T-cell (primary cell): ENCODE measurements at regions not wholly inside any gene's neighbourhood (a gene's known extent, or its start where the extent isn't known, plus 50 kb on each side); places are given as distances from the start of the nearest gene placed in this dataset.
"Not testable (repeated sequence)": the region's sequence is repeated elsewhere in the genome, so short reads cannot be mapped to it uniquely, and the experiment has no call there.

Source experiments
- ATAC-seq, 4 experiments: fragments of 200-7000 bp in 3 of 4; fragments of 150-1000 bp in 1 of 4; cut with Tn5 transposase; replicated peaks in 1 of 4; 1 replicate in 3 of 4; 2 replicates in 1 of 4; pipeline ENCODE4 v1.10.0; 2021; ENCODE audit warnings: moderate library complexity in 3 of 4, mild to moderate bottlenecking in 2 of 4, moderate number of reproducible peaks in 1 of 4
- CTCF ChIA-PET, 2 donors: fragments of 300-600 bp; sonication (Branson Sonifier 250); formaldehyde crosslinking; loops; one replicate each; lab custom pipeline; 2022; ENCODE audit warnings: antibody characterized with exemption in 2 of 2; lab: Charles Lee
- POLR2A ChIA-PET, 2 donors: fragments of 300-600 bp; sonication (Branson Sonifier 250); formaldehyde crosslinking; loops; one replicate each; lab custom pipeline; 2022; ENCODE audit warnings: antibody characterized with exemption in 2 of 2; lab: Charles Lee
- DNase-seq, 35 experiments: peaks; one replicate each; pipeline versions ENCODE4 v3.0.0 to v3.0.0-alpha.2; 2013 to 2023
- H3K27ac ChIP-seq: one replicate; pipeline ENCODE4 v1.5.1; 2013; ENCODE audit warnings: low read length
- H3K27me3 ChIP-seq, 2 experiments: replicated peaks in 1 of 2; 1 replicate in 1 of 2; 2 replicates in 1 of 2; pipeline versions ENCODE4 v1.6.1 to v1.7.0; 2013; ENCODE audit warnings: low read length in 1 of 2, mixed read lengths in 1 of 2; ENCODE audit not compliant: control insufficient read depth in 2 of 2, insufficient read depth in 2 of 2; ENCODE audit errors: extremely low read depth in 1 of 2
- H3K36me3 ChIP-seq, 2 donors: 1 replicate in 1 of 2; 2 replicates in 1 of 2; pipeline versions ENCODE4 v1.6.1 to v1.7.0; 2013; ENCODE audit warnings: low read length in 1 of 2; ENCODE audit not compliant: control insufficient read depth in 2 of 2, insufficient read depth in 1 of 2; ENCODE audit errors: extremely low read depth in 1 of 2
- H3K4me1 ChIP-seq, 2 experiments: 1 replicate in 1 of 2; 2 replicates in 1 of 2; pipeline versions ENCODE4 v1.6.1 to v1.7.0; 2013; ENCODE audit warnings: low read length in 2 of 2, mixed read lengths in 1 of 2; ENCODE audit not compliant: insufficient read depth in 2 of 2, control insufficient read depth in 1 of 2; ENCODE audit errors: extremely low read depth in 1 of 2
- H3K4me3 ChIP-seq, 2 donors: 1 replicate in 1 of 2; 2 replicates in 1 of 2; pipeline versions ENCODE4 v1.5.1 to v1.7.0; 2013; ENCODE audit warnings: mild to moderate bottlenecking in 2 of 2, low read length in 1 of 2, moderate library complexity in 1 of 2; ENCODE audit not compliant: control insufficient read depth in 1 of 2; ENCODE audit errors: extremely low read depth in 1 of 2
- H3K9me3 ChIP-seq: 2 replicates; pipeline ENCODE4 v1.7.0; 2013
- H3K27ac Mint-ChIP-seq, 2 donors: one replicate each; pipeline ENCODE4 v1.8.0; 2020 to 2021; ENCODE audit warnings: mild to moderate bottlenecking in 2 of 2, mixed read lengths in 2 of 2
- H3K27me3 Mint-ChIP-seq, 2 donors: one replicate each; pipeline ENCODE4 v1.8.0; 2021 to 2022; ENCODE audit warnings: mixed read lengths in 2 of 2
- H3K36me3 Mint-ChIP-seq: one replicate; pipeline ENCODE4 v1.8.0; 2021; ENCODE audit warnings: mixed read lengths
- H3K4me1 Mint-ChIP-seq, 3 donors: one replicate each; pipeline ENCODE4 v1.8.0; 2020 to 2022; ENCODE audit warnings: mixed read lengths in 3 of 3, mild to moderate bottlenecking in 1 of 3
- H3K4me3 Mint-ChIP-seq, 3 donors: one replicate each; pipeline ENCODE4 v1.8.0; 2020 to 2022; ENCODE audit warnings: mild to moderate bottlenecking in 3 of 3, mixed read lengths in 3 of 3, moderate library complexity in 3 of 3
- H3K9me3 Mint-ChIP-seq, 3 donors: one replicate each; pipeline ENCODE4 v1.8.0; 2020 to 2022; ENCODE audit warnings: mixed read lengths in 3 of 3
- WGBS: methylation state at CpG from one replicate; pipeline ENCODE4 v1.1.5; 2013; ENCODE audit warnings: missing lambda C conversion rate; ENCODE audit not compliant: insufficient coverage; 5-methylcytosine and 5-hydroxymethylcytosine counted together

DNA sequence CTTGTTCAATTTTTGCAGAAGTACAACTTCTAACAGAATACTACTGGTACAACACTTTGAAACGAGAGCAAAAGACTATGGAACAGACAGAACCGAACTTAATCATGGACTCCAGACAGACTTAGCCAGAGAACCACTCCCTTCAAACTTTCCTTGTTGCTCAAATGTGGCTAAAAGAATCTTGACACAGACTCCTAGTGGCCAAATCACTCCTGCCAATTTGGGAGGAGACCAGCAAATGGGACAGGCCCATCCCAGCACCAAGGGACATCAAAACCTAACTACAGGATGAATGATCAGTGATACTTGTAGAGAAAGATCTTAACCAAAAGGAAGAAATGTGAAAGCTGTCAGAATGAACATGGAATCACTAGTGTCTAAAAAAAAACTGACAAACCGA, 154.0 kb downstream of the MATN1 start:
- Histone ChIP-seq H3K4me1 (no peaks in the 10 kb centered on the region), H3K9me3 (no peaks in the 10 kb centered on the region), H3K4me3 (no peak overlapping the region), H3K36me3 (no peaks in the 10 kb centered on the region), H3K27ac (no peak overlapping the region), H3K27me3 (peaks cover 0 to 18% of the 10 kb centered on the region in 2 experiments)
- Mint-ChIP-seq H3K4me3 (no peak overlapping the region), H3K36me3 (no peaks in the 10 kb centered on the region), H3K4me1 (no peaks in the 10 kb centered on the region), H3K27ac (no peak overlapping the region), H3K27me3 (peaks cover 23 to 36% of the 10 kb centered on the region in 2 donors), H3K9me3 (peaks cover 0 to 4% (median 3%) of the 10 kb centered on the region in 3 donors)
- DNase-seq (no peak), ATAC-seq (no peak)
- ChIA-PET POLR2A (no interaction called here), CTCF (no interaction called here)
- WGBS: 60% methylated on average over 3 of the region's 3 CpGs

- DNase-seq (no peak), ATAC-seq (no peak)
- Histone ChIP-seq H3K27ac (no peak overlapping the region), H3K9me3 (no peaks in the 10 kb centered on the region), H3K4me3 (no peak overlapping the region), H3K4me1 (no peaks in the 10 kb centered on the region), H3K27me3 (peaks cover 0 to 5% of the 10 kb centered on the region in 2 experiments), H3K36me3 (no peaks in the 10 kb centered on the region)
- no peak overlapping the region for H3K4me3 Mint-ChIP-seq
- H3K9me3 Mint-ChIP-seq: peaks cover 10 to 39% (median 29%) of the 10 kb centered on the region in 3 donors
- CTCF ChIA-PET: no interaction called here
- no peak overlapping the region for H3K27ac Mint-ChIP-seq
- H3K36me3 Mint-ChIP-seq: no peaks in the 10 kb centered on the region
- H3K4me1 Mint-ChIP-seq: no peaks in the 10 kb centered on the region
- POLR2A ChIA-PET: no interaction called here
- H3K27me3 Mint-ChIP-seq: peaks cover 8 to 14% of the 10 kb centered on the region in 2 donors
These were observed 160.8 kb downstream of the MATN1 start for GRCh38 chr1:30562559-30562958.

GRCh38 chr1:30551603-30552002, 171.8 kb downstream of the MATN1 start:
- Mint-ChIP-seq H3K4me1 (no peaks in the 10 kb centered on the region), H3K27me3 (peaks cover 8 to 23% of the 10 kb centered on the region in 2 donors), H3K4me3 (no peak overlapping the region), H3K27ac (no peak overlapping the region), H3K9me3 (peaks cover 0 to 4% (median 3%) of the 10 kb centered on the region in 3 donors), H3K36me3 (no peaks in the 10 kb centered on the region)
- ATAC-seq (no peak), DNase-seq (no peak)
- 57% methylated on average over 8 of the region's 8 CpGs for WGBS
- Histone ChIP-seq H3K36me3 (no peaks in the 10 kb centered on the region), H3K9me3 (no peaks in the 10 kb centered on the region), H3K4me1 (no peaks in the 10 kb centered on the region), H3K27me3 (peaks cover 0 to 18% of the 10 kb centered on the region in 2 experiments), H3K4me3 (no peak overlapping the region), H3K27ac (no peak overlapping the region)
- ChIA-PET CTCF (no interaction called here), POLR2A (no interaction called here)

DNA sequence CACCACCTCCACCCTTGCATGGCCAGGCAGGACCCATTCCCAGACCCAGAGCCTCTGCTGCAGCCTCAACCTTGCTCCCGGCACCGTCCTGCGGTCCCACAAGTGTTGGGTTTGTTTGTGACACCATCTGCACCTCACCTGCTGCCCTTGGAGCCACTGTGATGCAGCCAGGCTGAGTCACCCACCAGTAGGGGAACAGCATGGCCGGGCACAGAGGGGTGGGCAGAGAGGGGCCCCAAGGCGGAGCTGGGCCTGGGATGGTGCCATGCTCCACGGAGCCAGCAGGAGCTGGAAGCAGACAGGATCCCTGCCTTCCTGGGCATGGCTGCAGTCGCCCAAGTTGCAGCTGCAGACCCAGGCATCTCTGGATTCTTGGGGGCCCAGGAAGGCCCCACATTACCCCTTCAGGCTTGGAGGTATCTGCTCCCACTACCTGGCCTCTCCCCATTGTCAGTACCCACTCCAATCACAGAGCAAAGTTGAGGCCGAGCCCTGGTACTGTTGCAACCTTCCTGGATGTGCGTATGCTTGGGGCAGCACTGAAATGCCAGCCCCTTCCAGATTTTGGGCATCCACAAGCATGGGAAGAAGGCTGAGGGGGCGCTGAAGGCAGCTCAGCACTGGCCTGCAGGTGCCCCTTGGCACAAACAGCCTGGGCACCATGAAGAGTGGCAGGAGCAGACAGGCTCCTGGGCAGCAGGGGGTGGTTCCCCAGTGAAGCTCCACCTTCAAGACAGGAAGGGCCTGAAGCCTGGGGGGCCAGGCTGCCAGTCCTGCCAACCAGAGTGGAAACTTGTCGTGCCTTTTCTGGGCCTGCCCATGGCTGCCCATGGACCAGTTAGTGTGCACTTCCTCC, 172.8 kb downstream of the MATN1 start:
- ChIA-PET CTCF (no interaction called here), POLR2A (no interaction called here)
- no peak overlapping the region for H3K27ac Mint-ChIP-seq
- Histone ChIP-seq H3K4me1 (no peaks in the 10 kb centered on the region), H3K27me3 (peaks cover 0 to 15% of the 10 kb centered on the region in 2 experiments), H3K36me3 (no peaks in the 10 kb centered on the region), H3K9me3 (no peaks in the 10 kb centered on the region), H3K4me3 (no peak overlapping the region), H3K27ac (no peak overlapping the region)
- ATAC-seq (no peak), DNase-seq (no peak)
- no peak overlapping the region for H3K4me3 Mint-ChIP-seq
- H3K36me3 Mint-ChIP-seq: no peaks in the 10 kb centered on the region
- H3K27me3 Mint-ChIP-seq: peaks cover 7 to 21% of the 10 kb centered on the region in 2 donors
- peaks cover 0 to 4% (median 0%) of the 10 kb centered on the region in 3 donors for H3K9me3 Mint-ChIP-seq
- no peaks in the 10 kb centered on the region for H3K4me1 Mint-ChIP-seq
- WGBS: 61% methylated on average over 9 of the region's 11 CpGs

DNA sequence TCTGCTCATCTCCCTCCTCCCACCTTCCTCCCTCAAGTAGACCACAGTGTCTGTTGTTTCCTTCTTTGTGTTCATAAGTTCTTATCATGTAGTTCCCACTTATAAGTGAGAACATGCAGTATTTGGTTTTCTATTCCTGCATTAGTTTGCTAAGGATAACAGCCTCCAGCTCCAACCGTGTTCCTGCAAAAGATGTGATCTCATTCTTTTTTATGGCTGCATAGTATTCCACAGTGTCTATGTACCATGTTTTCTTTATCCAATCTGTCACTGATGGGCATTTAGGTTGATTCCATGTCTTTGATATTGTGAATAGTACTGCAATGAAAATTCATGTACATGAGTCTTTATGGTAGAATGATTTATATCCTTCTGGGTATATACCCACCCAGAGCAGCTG, 173.5 kb downstream of the MATN1 start:
- H3K27ac Mint-ChIP-seq, H3K27ac ChIP-seq, H3K36me3 ChIP-seq, H3K36me3 Mint-ChIP-seq, H3K9me3 Mint-ChIP-seq, ATAC-seq, POLR2A ChIA-PET, H3K4me1 Mint-ChIP-seq, H3K4me1 ChIP-seq, H3K4me3 ChIP-seq, CTCF ChIA-PET, H3K9me3 ChIP-seq, H3K4me3 Mint-ChIP-seq, DNase-seq: not testable (repeated sequence)
- H3K27me3 ChIP-seq: peaks cover 0 to 14% of the 10 kb centered on the region in 2 experiments
- WGBS: no CpG with 5 or more reads among the region's 1 CpG
- H3K27me3 Mint-ChIP-seq: peaks cover 15 to 25% of the 10 kb centered on the region in 2 donors

GRCh38 chr1:30548294-30548693, 175.1 kb downstream of the MATN1 start:
- ChIA-PET CTCF (no interaction called here), POLR2A (no interaction called here)
- H3K27ac Mint-ChIP-seq: no peak overlapping the region
- no peaks in the 10 kb centered on the region for H3K4me1 Mint-ChIP-seq
- no CpG with 5 or more reads among the region's 2 CpGs for WGBS
- peaks cover 19 to 27% of the 10 kb centered on the region in 2 donors for H3K27me3 Mint-ChIP-seq
- ATAC-seq (no peak), DNase-seq (no peak)
- H3K4me3 Mint-ChIP-seq: no peak overlapping the region
- Histone ChIP-seq H3K27ac (no peak overlapping the region), H3K4me1 (no peaks in the 10 kb centered on the region), H3K9me3 (no peaks in the 10 kb centered on the region), H3K4me3 (no peak overlapping the region), H3K27me3 (peaks cover 0 to 14% of the 10 kb centered on the region in 2 experiments), H3K36me3 (no peaks in the 10 kb centered on the region)
- no peaks in the 10 kb centered on the region for H3K36me3 Mint-ChIP-seq
- peaks cover 0 to 4% (median 0%) of the 10 kb centered on the region in 3 donors for H3K9me3 Mint-ChIP-seq
